AG08396 (cell line): ENCODE measurements at regions not wholly inside any gene's neighbourhood (a gene's known extent, or its start where the extent isn't known, plus 50 kb on each side); places are given as distances from the start of the nearest gene placed in this dataset.
A peak's percentile ranks its signal among the peaks of the same experiment; 100 is the strongest.
"Not testable (repeated sequence)": the region's sequence is repeated elsewhere in the genome, so short reads cannot be mapped to it uniquely, and the experiment has no call there.

Experiments
- DNase-seq: peaks from one replicate; pipeline ENCODE4 v3.0.0; 2012; ENCODE audit warnings: low spot score, mixed read lengths

- DNase-seq, result no peak
Observed at GRCh38 chr18:45342166-45342565, 273.1 kb upstream of the SLC14A2 start.

GRCh38 chr18:45342653-45343052 lies 272.6 kb upstream of the SLC14A2 start:
- DNase-seq, result no peak

- no peak for DNase-seq
Observed at GRCh38 chr18:45343365-45343764, 271.9 kb upstream of the SLC14A2 start.

GRCh38 chr18:45344680-45345079 lies 270.6 kb upstream of the SLC14A2 start:
- DNase-seq, result not testable (repeated sequence)

GRCh38 chr18:45349019-45349418 lies 266.3 kb upstream of the SLC14A2 start:
- no peak for DNase-seq

GRCh38 chr18:45349467-45349866 lies 265.8 kb upstream of the SLC14A2 start:
- no peak for DNase-seq

GRCh38 chr18:45350404-45351156 lies 264.7 kb upstream of the SLC14A2 start:
- DNase-seq, result no peak

GRCh38 chr18:45352874-45353273 lies 262.4 kb upstream of the SLC14A2 start:
- DNase-seq, result no peak

GRCh38 chr18:45353530-45353929 lies 261.7 kb upstream of the SLC14A2 start:
- DNase-seq, result no peak

GRCh38 chr18:45355944-45356520 lies 259.2 kb upstream of the SLC14A2 start:
- no peak for DNase-seq

- DNase-seq, result no peak
Observed at GRCh38 chr18:45357686-45358470, 257.4 kb upstream of the SLC14A2 start.

GRCh38 chr18:45359275-45360009 lies 255.8 kb upstream of the SLC14A2 start:
- no peak for DNase-seq

GRCh38 chr18:45361125-45361851 lies 254.0 kb upstream of the SLC14A2 start:
- DNase-seq, result no peak

GRCh38 chr18:45363196-45363595 lies 252.1 kb upstream of the SLC14A2 start:
- DNase-seq, result no peak

GRCh38 chr18:45365835-45366234 lies 249.4 kb upstream of the SLC14A2 start:
- DNase-seq, result peak; percentile 8

GRCh38 chr18:45370255-45371010 lies 244.8 kb upstream of the SLC14A2 start:
- no peak for DNase-seq

- no peak for DNase-seq
Observed at GRCh38 chr18:45373286-45373880, 241.9 kb upstream of the SLC14A2 start.

GRCh38 chr18:45374236-45374635 lies 241.0 kb upstream of the SLC14A2 start:
- no peak for DNase-seq

GRCh38 chr18:45374878-45375630 lies 240.2 kb upstream of the SLC14A2 start:
- DNase-seq, result no peak

- no peak for DNase-seq
Observed at GRCh38 chr18:45376193-45376592, 239.1 kb upstream of the SLC14A2 start.
